Peyer's patch (tissue), 4 donors: ENCODE measurements at regions not wholly inside any gene's neighbourhood (a gene's known extent, or its start where the extent isn't known, plus 50 kb on each side); places are given as distances from the start of the nearest gene placed in this dataset.
"Not testable (repeated sequence)": the region's sequence is repeated elsewhere in the genome, so short reads cannot be mapped to it uniquely, and the experiment has no call there.

Source experiments
- DNase-seq, 3 donors: peaks; one replicate each; pipeline ENCODE4 v3.0.0-alpha.2; 2017 to 2019
- H3K27ac ChIP-seq, 4 donors: fragments of 200-600 bp; sonication (generic); one replicate each; pipeline ENCODE4 v1.5.1; 2016 to 2019
- H3K27me3 ChIP-seq, 2 donors: fragments of 200-600 bp; sonication (generic); one replicate each; pipeline ENCODE4 v1.5.1; 2019
- H3K36me3 ChIP-seq, 3 donors: fragments of 200-600 bp; sonication (generic); one replicate each; pipeline ENCODE4 v1.5.1; 2016 to 2019
- H3K4me1 ChIP-seq, 4 donors: fragments of 200-600 bp; sonication (generic); one replicate each; pipeline ENCODE4 v1.5.1; 2016 to 2019
- H3K4me3 ChIP-seq, 4 donors: fragments of 200-600 bp; sonication (generic); 1 replicate in 3 of 4; 2 replicates in 1 of 4; pipeline ENCODE4 v1.5.1; 2016 to 2019; ENCODE audit warnings: mild to moderate bottlenecking in 1 of 4
- H3K9me3 ChIP-seq, 4 donors: fragments of 200-600 bp; sonication (generic); one replicate each; pipeline ENCODE4 v1.5.1; 2016 to 2019; ENCODE audit warnings: mild to moderate bottlenecking in 1 of 4
- POLR2A ChIP-seq, 2 donors: fragments of 450-650 bp; IDR thresholded peaks; one replicate each; pipeline ENCODE4 v1.5.1; 2017; ENCODE audit warnings: antibody characterized with exemption in 2 of 2, mild to moderate bottlenecking in 2 of 2, moderate library complexity in 2 of 2
- small RNA-seq, 2 donors: library from RNA; depleted of rRNA; stranded (forward); fragments of <200 nt; gene quantifications; one replicate each; pipeline ENCODE3, GENCODE V24; 2016
- TF ChIP-seq, protein P1 (sequence below), 6 experiments: fragments of 450-650 bp in 4 of 6; fragments of 200-600 bp in 2 of 6; sonication (generic) in 1 of 6; IDR thresholded peaks; one replicate each; pipeline ENCODE4 v1.5.1; 2017 to 2019; ENCODE audit warnings: antibody characterized with exemption in 6 of 6, mild to moderate bottlenecking in 3 of 6, moderate library complexity in 1 of 6

DNA sequence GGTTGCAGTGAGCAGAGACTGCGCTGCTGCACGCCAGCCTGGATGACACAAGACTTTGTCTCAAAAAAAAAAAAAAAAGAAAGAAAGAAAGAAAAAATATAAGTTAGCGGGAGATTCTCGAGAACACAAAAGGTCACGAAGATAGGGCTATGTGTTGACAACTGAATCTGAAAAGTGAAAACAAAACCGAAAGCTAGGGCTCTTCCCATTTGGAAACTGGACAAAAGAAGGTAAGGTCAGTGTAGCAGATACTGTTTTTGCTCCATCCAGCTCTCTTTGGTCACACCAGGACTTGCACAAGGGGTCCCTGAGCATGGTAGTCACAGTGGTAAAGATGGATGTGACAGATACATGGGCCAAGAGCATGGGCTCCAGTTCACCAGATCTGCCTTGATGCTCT is 60.4 kb upstream of the MAP10 start:
- Histone ChIP-seq H3K4me3 (no peak overlapping the region), H3K36me3 (no peaks in the 10 kb centered on the region), H3K4me1 (no peaks in the 10 kb centered on the region), H3K27me3 (no peaks in the 10 kb centered on the region), H3K9me3 (peaks cover 0 to 8% (median 2%) of the 10 kb centered on the region in 4 donors), H3K27ac (no peak overlapping the region)
- no peak for DNase-seq
- TF ChIP-seq, protein P1, sequence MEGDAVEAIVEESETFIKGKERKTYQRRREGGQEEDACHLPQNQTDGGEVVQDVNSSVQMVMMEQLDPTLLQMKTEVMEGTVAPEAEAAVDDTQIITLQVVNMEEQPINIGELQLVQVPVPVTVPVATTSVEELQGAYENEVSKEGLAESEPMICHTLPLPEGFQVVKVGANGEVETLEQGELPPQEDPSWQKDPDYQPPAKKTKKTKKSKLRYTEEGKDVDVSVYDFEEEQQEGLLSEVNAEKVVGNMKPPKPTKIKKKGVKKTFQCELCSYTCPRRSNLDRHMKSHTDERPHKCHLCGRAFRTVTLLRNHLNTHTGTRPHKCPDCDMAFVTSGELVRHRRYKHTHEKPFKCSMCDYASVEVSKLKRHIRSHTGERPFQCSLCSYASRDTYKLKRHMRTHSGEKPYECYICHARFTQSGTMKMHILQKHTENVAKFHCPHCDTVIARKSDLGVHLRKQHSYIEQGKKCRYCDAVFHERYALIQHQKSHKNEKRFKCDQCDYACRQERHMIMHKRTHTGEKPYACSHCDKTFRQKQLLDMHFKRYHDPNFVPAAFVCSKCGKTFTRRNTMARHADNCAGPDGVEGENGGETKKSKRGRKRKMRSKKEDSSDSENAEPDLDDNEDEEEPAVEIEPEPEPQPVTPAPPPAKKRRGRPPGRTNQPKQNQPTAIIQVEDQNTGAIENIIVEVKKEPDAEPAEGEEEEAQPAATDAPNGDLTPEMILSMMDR (IDR thresholded peaks at IDR 0.05): no peak
- TF ChIP-seq POLR2A (IDR thresholded peaks at IDR 0.05): no peak

GRCh38 chr1:232745698-232746097 is 59.5 kb upstream of the MAP10 start:
- H3K4me3 ChIP-seq, DNase-seq: not testable (repeated sequence)

DNA sequence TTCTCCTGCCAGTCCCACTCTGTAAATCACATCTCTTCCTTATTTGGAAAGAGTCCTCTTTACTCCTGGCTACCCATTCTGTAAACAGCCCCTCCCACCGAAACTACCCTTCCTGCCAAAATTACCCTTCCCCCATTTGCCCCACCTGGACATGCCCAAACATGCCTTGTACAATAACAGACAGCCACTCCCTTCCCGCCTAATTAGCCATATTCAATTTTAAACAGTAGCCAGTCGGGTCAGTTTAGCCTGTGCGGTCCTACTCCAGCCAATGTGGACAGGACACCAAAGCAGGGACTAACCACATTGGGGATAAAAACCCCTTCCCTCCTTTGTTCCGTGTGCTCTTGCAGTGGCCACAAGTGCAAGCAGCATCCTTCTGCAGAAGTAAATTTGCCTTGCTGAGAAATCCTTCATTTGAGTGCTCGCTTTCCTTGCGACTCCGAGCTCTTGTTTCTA is 56.3 kb upstream of the MAP10 start:
- TF ChIP-seq, protein P1 (IDR thresholded peaks at IDR 0.05): no peak
- no peak for TF ChIP-seq POLR2A (IDR thresholded peaks at IDR 0.05)
- Histone ChIP-seq H3K9me3 (peaks cover 0 to 8% (median 2%) of the 10 kb centered on the region in 4 donors), H3K4me1 (no peaks in the 10 kb centered on the region), H3K36me3 (no peaks in the 10 kb centered on the region), H3K27ac (no peak overlapping the region), H3K27me3 (no peaks in the 10 kb centered on the region), H3K4me3 (no peak overlapping the region)
- DNase-seq: no peak

More at GRCh38 chr1:232745698-232746097, 59.5 kb upstream of the MAP10 start:
- not testable (repeated sequence) for H3K4me1 ChIP-seq, H3K27me3 ChIP-seq, H3K27ac ChIP-seq, H3K9me3 ChIP-seq, H3K36me3 ChIP-seq

DNA sequence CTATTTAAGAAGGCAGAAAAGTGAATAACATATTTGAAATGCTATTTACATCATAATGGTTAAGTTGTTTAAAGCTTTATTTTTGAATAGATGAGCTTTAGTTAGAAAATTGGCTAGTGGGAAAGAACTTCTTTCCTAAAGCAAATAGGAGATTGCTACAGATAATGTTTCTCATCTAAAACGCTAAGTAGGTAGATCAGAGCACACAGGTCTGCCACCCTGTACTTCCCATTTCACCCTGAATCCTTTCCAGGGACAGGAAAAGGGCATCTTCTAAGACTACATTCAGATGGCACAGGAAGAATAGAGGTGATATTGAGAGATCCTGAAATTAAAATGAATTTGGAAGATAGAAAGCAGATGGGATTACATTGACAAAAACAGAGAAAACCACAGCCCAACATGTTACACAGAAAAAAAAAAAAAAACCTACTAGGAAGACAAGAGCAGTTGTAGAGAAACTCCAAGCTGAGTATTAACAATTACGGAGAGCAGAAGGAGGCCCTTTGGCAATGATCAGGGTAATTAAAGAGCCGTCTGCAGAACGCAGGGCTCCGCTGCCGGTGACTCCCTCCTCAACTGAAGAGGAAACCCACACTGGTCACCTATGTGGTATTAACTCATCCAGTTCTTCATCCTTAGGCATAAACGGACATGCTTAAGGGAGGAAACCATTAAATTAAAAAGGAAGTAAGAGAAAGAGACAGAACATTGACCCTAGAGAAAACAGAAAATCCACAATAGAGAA is 53.6 kb upstream of the MAP10 start:
- Histone ChIP-seq H3K9me3 (peaks cover 0 to 8% (median 2%) of the 10 kb centered on the region in 4 donors), H3K4me1 (no peaks in the 10 kb centered on the region), H3K4me3 (no peak overlapping the region), H3K27ac (no peak overlapping the region), H3K27me3 (no peaks in the 10 kb centered on the region), H3K36me3 (no peaks in the 10 kb centered on the region)
- DNase-seq: no peak
- TF ChIP-seq POLR2A (IDR thresholded peaks at IDR 0.05): no peak

GRCh38 chr1:232752365-232752764 is 52.9 kb upstream of the MAP10 start:
- peaks cover 0 to 8% (median 2%) of the 10 kb centered on the region in 4 donors for H3K9me3 ChIP-seq

GRCh38 chr1:232754930-232755329 is 50.3 kb upstream of the MAP10 start:
- no peak for DNase-seq
- H3K9me3 ChIP-seq: no peaks in the 10 kb centered on the region
- no peaks in the 10 kb centered on the region for H3K27me3 ChIP-seq
- H3K36me3 ChIP-seq: no peaks in the 10 kb centered on the region
- no peaks in the 10 kb centered on the region for H3K4me1 ChIP-seq
- H3K27ac ChIP-seq: no peak overlapping the region
- H3K4me3 ChIP-seq: no peak overlapping the region
- TF ChIP-seq, protein P1 (IDR thresholded peaks at IDR 0.05): no peak
- no peak for TF ChIP-seq POLR2A (IDR thresholded peaks at IDR 0.05)

More at GRCh38 chr1:232752365-232752764, 52.9 kb upstream of the MAP10 start:
- H3K4me3 ChIP-seq: no peak overlapping the region
- no peaks in the 10 kb centered on the region for H3K36me3 ChIP-seq
- no peaks in the 10 kb centered on the region for H3K4me1 ChIP-seq
- no peak for DNase-seq
- no peaks in the 10 kb centered on the region for H3K27me3 ChIP-seq
- no peak overlapping the region for H3K27ac ChIP-seq
- TF ChIP-seq, protein P1 (IDR thresholded peaks at IDR 0.05): no peak
- TF ChIP-seq POLR2A (IDR thresholded peaks at IDR 0.05): no peak

Small RNA genes lying in the stretch of these regions (small RNA-seq; reads per million reads assigned to genes)
- gene RNU6-1211P: 0 reads per million in 2 donors
